ENCODE measurements at regions not wholly inside any gene's neighbourhood (a gene's known extent, or its start where the extent isn't known, plus 50 kb on each side); places are given as distances from the start of the nearest gene placed in this dataset.

DNA sequence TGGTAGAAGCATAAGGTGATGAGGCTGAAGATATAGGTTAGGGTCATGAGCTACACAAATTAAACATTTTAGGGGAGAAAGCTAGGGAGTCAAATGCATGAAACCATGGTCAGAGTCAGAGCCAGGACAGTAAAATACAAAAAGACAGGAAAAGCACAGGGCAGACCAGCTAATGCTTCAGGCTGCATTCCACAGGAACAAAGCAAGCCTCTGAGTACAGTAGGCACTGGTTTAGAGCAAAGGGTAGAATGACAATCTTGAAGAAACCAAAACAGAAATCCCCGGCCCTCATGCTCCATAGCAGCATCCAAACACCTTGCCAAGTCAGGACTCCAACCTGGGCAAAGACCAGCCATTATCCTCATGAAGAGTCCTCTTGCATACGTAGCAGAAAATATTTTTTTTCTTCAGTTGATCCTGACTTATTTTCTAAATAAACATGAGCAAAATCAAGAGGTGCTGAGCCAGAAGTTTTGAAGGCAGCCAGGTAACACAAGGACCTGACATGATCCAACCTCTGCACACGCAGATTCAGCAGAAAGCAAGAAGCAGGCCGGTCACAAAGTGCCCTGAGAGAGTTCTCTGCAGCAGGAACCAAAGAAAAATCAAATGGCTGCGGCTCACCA lies 273.1 kb downstream of the TTLL7 start:
- no peak for DNase-seq (ENCODE audit: low read depth)

DNA sequence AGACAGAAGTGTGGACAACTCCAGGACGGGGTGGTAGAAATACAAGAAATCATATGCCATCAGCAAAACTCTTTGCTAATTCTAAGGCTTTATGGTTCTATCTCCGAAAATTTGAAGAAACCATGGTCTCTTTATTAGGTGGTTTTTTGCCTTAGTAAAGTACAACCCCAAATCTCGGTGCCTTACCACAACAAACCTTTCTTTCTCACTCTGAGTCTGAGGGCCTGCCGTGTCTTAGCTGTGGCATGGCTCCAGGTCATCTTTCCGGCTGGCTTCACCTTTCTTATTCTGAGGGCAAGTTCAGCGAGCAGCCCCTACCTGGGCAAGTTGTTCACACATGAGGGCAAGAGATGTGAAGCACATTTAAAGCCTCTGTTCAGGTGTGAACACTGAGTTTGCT lies 280.6 kb downstream of the TTLL7 start:
- DNase-seq (ENCODE audit: low read depth): no peak

DNA sequence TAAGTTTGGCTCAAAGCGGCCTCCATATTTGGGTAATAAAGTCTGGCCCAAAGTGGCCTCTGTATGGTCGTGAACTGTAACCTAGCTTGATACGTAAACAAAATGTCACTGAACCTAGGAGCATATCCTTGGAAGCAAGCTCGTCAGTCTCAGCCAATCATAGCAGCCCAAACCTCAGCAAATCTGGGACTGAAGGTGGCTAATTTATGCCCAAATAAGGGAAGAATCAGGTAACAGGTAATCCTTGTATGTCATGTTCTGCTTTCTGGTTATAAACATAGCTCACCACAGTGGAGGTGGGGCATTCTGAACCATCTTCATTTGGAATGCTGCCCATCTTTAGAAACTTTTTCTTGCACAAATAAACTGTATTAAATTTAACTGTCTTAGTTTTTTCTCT lies 281.1 kb downstream of the TTLL7 start:
- DNase-seq (ENCODE audit: low read depth): no peak

DNA sequence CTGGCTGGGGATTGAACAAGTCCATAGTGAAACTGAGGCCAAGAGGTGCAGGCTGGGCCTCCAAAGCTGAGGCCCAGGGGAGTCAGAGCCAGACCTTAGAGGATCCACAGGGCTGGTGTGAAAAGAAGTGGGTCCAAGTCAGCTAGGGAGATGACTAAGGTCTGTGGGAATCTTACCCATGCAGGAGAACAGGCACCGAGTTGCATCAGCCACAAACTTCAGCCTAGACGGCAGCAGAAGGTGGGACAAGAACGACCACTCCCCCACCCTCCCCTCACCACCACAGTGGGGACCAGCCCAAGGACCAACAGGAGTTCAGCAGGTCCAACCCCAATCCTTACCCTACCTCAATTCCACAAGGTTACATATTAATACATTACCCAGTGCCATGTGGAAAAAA lies 282.3 kb downstream of the TTLL7 start:
- no peak for DNase-seq (ENCODE audit: low read depth)

DNA sequence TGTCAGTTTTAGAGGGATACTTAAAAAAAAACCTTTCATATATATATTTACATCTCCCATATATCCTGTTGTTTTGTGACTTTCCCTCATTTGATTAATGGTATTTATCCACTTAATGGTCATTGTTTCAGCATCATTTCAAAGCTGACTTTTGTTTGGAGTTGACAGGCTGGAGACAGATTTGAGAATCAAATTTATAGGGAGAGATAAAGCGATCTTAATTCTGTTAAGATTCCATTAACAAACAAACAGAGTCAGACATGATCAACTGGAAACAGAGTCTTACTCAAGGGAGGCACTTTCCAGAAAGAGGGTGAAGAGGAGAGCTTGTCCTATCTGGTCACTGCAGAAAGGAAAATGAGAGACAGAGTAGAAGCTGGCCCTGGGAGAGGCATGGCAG lies 283.4 kb downstream of the TTLL7 start:
- DNase-seq (ENCODE audit: low read depth): no peak

DNA sequence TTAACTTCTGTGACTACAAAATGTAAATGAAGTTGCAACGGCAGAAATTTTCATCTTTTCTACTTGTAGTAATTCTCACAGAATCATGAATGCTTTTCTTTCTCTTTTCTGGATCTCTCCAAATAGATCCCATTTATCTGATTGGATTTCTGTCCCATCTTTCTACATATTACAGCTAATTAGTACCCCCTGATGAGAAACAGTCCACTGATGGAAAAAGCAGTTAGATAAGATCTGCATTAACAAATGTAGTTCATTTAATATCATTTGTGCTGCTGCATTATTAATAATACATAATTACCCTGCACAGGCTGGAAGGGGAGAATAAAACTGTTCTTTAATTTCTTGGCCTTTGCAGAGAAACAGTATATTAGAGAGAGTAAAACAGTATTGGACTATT lies 289.3 kb downstream of the TTLL7 start:
- no peak for DNase-seq (ENCODE audit: low read depth)

DNA sequence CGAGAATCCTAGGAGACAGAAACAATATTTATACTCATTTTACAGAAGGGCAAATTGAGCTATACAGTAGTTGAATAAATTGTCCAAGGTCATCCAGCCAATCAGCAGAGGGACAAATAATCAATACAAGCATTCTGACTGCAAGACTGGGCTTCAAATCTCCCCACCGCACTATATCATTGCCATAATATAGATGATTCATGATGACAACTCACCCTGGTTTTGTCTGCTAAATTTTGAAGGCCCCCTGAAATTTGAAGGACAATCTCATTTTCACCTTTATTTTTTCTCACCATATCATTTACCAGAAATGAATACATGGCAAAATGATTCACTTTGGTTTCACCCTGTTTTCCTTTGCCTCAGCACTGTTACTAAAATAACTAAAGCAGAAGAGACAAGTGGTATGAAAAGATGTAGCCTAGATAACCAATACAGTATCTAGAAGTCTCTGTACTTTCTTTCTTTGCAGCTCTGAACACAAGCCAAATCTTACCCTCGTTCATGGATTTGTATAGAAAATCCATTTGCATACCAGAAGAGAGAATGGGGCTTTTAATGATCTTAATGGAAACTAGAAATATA lies 292.5 kb downstream of the TTLL7 start:
- DNase-seq (ENCODE audit: low read depth): no peak

DNA sequence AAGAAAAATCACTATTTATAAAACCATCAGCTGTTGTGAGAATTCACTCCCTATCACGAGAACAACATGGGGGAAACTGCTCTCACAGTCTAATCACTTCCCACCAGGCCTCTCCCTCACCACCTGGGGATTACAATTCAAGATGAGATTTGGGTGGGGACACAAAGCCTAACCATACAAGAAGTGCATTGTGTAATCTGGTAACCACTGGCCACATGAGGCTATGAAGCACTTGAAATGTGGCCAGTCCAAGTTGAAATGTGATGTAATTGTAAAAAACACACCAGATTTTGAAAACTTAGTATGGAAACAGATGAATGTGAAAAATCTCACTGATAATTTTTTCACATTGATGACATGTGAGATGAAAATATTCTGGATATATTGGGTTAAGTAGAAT lies 293.8 kb downstream of the TTLL7 start:
- DNase-seq (ENCODE audit: low read depth): no peak

DNA sequence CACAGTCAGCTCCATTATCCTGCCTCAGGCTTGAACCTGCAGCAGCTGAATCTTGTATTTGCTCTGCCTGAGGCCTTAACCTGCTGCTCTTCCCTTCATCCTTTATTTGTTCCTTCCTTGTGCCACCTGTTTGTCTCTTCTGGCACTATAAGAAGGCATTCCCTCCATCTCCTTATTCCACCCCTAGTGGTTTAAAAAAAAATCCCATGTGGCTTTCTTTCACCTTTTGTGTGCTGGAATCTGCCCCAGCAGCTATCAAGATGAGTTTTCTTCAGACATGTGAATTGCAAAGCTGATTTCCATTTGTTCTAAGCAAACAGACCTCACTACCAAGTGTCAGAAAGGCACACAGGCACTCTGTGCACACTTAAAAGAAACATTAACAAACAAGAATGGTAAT lies 294.6 kb downstream of the TTLL7 start:
- DNase-seq (ENCODE audit: low read depth): no peak

DNA sequence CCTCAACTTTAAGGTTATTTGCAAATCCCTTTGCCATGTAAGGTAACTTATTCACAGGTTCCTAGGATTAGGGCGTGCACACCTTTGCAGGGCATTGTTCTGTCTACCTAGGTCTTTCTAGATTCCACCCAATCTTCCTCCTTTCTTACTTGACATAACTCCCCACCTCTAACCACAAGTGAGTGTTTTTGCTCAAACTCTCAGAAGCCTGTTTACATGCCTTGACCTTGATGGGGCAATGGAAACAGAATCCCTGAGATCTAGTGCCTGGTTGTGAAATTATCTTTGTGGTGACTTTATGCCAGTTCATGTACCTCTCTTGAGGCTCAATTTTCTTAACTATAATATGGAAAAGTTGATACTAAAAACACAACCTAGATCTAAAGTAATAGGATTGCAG lies 296.6 kb downstream of the TTLL7 start:
- no peak for DNase-seq (ENCODE audit: low read depth)

DNA sequence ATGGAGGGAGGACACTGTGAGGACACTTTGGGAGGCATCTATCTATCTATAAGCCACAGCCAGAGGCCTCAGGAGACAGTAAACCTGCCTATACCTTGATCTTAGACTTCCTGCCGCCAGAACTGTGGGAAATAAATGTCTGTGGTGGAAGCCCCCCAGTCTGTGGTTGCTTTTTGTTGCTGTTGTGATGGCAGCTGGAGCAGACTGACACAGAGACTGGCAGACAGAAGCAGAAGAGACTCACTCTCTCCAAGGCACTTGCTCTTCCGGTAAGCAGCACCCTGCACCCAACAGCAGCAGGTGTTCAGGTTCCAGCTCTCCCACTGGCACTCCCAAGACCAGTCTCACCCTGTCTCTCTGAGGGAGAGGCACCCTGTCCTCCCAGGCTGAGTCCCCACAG lies 297.6 kb downstream of the TTLL7 start:
- no peak for DNase-seq (ENCODE audit: low read depth)

DNA sequence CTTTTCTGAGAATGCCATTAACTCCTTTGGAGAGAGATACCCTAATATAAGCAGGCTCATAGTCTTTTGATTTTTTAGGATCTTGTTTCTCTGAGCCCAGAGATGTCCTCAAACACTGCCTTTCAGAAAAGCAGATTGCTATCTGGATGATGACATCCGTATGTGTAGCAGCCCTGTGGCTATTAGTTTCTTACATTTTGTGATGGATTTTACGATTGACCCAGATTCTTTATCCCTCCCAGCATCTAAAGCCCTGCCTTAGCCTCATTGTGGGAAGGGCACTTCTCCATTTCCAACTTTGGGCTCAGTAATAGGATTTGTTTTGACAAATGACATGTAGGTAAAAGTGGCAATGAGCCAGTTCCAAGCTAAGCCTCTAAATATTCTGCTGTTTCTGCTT lies 300.3 kb downstream of the TTLL7 start:
- no peak for DNase-seq (ENCODE audit: low read depth)

DNA sequence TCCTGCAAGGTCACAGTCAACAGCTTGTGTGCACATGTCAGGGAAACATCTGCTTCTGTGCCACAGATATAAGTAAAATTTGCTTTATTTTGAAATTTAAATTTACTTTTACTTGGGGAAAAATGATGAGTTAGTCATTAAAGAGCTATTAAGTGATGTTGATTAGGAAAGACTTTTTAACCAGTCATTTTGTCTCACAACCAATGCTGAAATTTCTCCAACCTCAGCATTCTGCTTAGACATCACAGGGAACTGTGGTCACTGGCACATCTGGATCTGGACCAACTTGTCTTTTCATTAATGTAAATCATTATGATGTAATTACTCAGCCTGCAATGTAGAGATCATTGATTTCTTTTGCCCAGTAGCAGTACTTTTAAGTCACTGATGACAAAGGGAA lies 301.0 kb downstream of the TTLL7 start:
- no peak for DNase-seq (ENCODE audit: low read depth)

DNA sequence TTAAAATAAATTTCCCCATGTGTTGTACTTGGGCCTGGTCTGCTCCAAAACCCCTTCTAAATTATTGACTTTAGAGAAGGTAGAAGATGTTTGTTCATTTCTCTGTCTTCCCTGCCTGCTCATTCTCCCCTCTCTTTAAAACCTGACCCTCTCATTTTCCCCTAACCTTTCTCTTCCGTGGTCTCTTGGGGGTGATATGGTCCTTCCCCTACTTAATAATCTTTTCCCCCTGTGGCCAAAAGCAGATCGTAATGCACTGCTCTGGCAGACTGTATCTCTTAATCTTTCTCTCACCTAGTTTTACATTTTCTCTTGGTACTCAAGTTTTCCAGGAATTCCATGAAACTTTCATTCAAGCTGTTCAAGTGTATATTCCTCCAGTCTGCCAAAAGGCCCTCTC lies 301.7 kb downstream of the TTLL7 start:
- no peak for DNase-seq (ENCODE audit: low read depth)

DNA sequence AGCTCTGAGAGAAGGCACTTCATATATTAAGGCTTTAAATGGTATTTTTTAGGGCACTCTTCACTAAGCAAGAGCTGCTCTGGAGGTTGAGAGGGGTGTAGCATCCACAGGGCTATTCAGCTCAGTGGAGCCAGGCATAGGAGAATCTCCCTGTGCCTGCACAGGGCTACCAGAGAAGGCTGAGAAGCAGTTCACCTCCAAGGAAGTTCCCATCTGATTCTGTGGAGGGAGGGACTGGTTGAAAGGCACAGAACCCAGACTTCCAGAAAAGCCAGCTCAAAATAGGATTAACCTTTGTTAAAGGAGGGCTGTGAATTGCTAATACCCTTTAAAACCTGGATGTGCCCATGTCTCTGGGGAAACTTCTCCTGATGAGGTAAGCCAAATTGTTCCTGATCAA lies 304.5 kb downstream of the TTLL7 start:
- no peak for DNase-seq (ENCODE audit: low read depth)

DNA sequence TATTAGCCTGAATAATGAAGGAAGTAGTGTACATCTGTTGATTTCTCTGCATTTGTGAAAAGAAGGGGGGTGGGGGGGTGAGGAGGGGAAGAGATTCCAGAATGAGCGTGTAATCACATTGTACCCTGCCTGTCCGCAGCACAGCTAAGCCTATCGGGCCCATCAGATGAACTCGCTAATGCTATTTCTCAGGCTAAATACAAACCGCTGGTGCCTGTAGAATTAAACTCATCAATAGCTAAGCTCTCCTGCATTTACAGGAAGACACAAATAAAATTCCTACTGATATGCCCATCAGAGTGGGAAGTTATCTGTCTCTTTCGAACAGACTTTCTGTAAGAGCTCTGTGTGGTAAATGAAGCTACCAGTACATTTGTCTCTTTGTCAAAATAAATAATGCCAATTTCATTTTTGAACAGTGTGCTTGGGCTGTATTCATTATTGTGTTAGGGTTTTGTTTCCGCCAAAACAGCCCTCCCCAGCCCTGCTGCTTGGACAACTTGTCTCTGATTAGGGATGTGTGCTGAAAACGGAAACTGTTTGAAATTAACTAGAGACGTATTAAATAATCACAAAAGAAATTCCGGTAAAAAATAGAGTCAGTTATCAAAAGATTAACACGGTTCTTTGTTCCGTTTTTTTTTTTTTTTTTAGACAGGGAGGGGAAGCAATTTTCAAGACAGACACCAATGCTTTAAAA lies 305.4 kb downstream of the TTLL7 start:
- DNase-seq (ENCODE audit: low read depth): no peak

DNA sequence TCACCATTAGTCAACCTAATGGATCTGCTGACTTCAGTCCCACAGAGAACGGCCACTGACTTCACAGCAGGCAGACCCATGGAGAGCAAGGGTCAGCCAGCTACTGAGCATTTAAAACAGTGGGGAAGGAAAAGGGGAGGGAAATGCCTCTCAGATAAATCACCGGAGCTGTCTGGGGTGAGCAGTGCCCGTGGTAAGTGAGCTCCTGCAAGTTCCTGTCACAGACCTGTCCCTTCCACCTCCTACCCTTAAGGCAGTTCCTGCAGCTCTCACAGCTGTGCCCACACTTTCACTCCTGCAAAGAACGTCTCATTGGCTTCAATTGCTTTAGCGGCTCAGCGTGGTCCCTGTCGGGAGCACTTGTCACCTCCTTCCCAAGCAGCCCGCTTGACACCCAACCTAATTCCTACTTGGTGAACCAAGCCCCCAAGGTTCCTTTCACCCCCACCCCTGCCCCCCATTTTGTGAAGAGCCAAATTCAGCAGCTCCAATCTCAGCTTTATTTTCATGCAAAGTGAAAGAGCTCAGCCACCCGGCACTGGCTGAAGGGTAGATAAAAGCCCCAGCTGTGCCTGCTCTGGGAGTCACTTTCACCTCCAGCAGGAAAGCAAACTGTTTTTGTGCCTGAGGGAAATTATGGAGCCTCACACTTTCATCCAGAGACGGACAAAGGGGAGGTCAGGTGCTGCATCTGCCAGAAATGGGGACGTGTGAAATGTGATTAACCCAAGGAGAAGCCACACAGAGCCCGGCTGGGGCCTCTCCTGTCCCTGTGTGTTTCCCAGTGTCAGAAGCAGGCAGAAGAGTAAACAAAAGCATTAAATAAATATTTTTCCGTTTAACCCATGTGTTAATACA lies 306.2 kb downstream of the TTLL7 start:
- DNase-seq (ENCODE audit: low read depth): no peak

DNA sequence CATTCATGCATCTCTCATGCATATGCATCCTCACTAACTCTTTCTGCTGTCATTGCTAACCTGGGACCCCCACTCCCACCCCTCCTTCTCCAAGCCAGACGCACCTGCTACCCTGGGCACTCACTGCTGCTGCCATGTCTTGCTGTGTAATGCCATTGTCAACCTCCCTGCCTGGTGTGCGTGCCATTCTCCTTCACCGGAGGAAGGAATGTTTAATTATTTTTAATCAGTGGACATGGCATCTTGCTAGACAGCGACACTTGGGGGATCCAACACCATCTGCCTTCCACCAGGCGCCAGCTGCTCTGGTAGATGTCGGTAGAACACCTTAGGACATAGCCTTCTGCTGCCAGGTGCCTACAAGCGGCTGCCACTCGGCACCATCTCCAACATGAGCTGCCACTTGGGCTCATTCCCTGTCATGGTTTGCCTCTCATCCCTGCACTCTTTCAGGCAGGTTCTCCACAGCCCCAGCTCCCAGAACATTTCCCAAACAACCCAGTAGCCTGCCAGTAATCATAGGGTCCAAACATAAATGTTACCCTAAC lies 306.9 kb downstream of the TTLL7 start:
- DNase-seq (ENCODE audit: low read depth): no peak

DNA sequence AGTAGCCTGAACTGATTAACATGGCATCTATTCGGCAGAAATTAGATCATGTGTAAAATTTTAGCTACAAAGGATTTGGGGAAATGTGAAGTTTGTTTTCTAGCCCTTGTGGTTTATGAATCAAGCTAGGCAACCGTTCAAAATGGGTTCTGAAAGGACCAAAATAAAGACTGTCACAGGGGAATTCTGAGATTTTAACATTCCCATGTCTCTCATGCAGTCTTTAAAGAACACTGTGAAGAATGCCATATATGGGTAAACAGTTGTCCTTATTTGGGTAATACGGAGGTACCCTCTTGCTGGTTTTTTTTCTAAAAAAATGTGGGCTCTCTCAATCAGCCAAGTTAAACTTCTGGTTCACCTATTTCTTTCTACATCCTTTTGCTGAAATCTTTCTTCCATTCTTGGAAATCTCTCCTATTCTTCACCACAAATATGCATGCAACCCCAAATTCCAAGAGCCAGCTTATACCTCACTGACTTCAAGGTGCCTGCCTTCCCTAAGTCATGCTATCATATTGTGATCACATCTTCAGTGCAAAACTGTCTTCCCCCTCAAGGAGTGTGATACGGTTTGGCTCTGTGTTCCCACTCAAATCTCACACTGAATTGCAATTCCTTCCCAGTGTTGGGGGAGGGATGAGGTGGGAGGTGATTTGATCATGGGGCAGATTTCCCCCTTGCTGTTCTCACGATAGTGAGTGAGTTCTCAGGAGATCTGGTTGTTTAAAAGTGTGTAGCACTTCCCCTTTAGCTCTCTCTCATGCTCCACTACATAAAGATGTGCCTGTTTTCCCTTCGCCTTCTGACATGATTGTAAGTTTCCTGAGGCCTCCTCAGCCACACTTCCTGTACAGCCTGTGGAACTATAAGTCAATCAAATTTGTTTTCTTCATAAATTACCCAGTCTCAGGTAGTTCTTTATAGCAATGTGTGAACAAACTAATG lies 308.7 kb downstream of the TTLL7 start:
- no peak for DNase-seq (ENCODE audit: low read depth)

DNA sequence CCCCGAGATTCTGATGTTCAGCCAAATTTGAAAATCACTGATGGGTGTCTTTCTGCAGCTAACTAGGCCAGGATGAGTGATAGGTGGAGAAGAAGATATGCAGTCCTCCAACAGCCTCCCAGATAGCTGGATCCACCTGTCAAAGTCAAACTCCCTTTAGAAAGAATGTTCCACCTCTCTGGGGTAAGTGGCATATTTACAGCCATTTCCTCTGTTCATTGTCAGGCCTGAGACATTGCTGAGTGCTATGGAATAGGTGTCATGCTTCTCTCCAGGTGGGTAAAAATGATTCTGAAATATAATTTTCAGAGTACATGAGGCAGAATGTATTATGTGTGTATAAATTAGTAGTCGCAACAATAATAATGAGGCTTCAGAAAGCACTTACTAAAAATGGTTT lies 316.8 kb downstream of the TTLL7 start:
- DNase-seq (ENCODE audit: low read depth): no peak

DNA sequence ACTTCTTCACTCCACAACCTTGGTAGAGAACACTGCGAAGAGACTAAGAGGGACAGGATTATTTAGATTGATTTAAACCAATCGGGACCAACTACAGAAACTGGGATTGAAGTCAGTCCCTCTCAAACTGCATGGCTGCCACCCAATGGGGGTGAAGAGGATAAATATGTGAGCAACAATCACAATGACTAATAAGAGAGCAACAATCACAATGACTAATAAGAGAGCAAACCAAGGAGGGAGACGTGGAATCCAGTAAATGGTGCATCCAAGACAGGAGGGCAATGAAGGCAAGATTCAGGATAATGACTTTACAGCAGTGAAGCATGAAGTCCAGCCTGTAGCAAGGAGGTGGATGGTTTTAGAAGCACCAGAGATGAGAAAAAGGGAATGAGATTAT lies 322.8 kb downstream of the TTLL7 start:
- DNase-seq (ENCODE audit: low read depth): no peak

DNA sequence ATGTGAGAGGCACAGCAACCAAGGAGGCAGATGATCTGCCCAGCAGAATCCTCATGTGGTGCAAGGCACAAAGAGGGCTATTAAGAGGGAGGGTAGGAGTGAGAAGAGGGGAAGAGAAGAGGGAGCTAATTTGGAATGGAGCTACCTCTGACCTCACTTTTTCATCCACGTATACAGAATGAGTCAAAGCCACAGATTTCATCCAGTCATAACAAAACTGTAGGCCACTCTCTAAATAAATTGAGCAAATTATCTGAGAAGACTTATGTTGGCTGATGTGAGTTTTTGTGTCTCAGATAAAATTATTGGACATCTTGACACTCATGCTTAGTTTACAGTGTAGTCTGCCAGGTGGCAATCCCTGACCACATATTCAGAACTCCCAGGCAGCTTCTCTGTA lies 325.6 kb downstream of the TTLL7 start:
- DNase-seq (ENCODE audit: low read depth): no peak

Data from GM04504 (cell line).